ENCODE measurements at regions not wholly inside any gene's neighbourhood (a gene's known extent, or its start where the extent isn't known, plus 50 kb on each side); places are given as distances from the start of the nearest gene placed in this dataset.

DNA sequence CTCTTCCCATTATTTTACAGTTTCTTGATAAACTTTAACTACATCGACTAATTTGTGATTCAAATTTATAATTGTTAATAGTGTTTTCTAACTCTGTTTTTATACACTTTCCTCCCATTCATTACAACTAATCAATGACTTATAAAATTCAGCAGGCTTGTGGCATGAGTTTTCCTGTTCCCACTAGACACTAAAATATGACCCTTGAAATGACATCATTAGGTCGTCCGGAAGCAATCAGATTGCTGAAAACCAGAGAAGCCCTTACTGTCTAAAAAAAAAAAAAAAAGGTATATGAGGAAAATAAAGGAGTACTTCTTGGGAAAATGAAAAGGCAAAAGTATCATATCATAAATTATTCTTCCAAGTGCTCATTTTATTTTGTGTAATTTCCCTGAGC, 553.7 kb downstream of the ZNF608 start:
- TF ChIP-seq, protein P1, sequence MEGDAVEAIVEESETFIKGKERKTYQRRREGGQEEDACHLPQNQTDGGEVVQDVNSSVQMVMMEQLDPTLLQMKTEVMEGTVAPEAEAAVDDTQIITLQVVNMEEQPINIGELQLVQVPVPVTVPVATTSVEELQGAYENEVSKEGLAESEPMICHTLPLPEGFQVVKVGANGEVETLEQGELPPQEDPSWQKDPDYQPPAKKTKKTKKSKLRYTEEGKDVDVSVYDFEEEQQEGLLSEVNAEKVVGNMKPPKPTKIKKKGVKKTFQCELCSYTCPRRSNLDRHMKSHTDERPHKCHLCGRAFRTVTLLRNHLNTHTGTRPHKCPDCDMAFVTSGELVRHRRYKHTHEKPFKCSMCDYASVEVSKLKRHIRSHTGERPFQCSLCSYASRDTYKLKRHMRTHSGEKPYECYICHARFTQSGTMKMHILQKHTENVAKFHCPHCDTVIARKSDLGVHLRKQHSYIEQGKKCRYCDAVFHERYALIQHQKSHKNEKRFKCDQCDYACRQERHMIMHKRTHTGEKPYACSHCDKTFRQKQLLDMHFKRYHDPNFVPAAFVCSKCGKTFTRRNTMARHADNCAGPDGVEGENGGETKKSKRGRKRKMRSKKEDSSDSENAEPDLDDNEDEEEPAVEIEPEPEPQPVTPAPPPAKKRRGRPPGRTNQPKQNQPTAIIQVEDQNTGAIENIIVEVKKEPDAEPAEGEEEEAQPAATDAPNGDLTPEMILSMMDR (conservative IDR thresholded peaks at IDR 0.05 in 1 of 2, IDR thresholded peaks at IDR 0.05 in 1 of 2; ENCODE audit: low read depth in 1 of 2, low read length in 2 of 2) = no peak
- no peak for TF ChIP-seq EZH2 (IDR thresholded peaks at IDR 0.05; ENCODE audit: low read length, missing control alignments)

All from fibroblast of lung (primary cell).